AG04450 (cell line): ENCODE measurements at regions not wholly inside any gene's neighbourhood (a gene's known extent, or its start where the extent isn't known, plus 50 kb on each side); places are given as distances from the start of the nearest gene placed in this dataset.

Experiments used
- CTCF ChIA-PET: fragments of 300-600, 350-600 bp; formaldehyde crosslinking; extraction: SDS; loops from one replicate; lab custom pipeline; 2022; ENCODE audit warnings: antibody characterized with exemption, inconsistent platforms; lab: Charles Lee
- POLR2A ChIA-PET: fragments of 350-600 bp; formaldehyde crosslinking; extraction: SDS; loops from one replicate; lab custom pipeline; 2021; ENCODE audit warnings: antibody characterized with exemption, inconsistent platforms; lab: Yijun Ruan, JAX
- DNase-seq: peaks from one replicate; pipeline ENCODE4 v3.0.0-alpha.2; 2011; ENCODE audit warnings: low read depth, low spot score
- H3K27ac ChIP-seq: one replicate; pipeline ENCODE4 v1.5.1; 2012; ENCODE audit warnings: low read depth, low read length, control low read depth
- H3K27me3 ChIP-seq: one replicate; pipeline ENCODE4 v1.6.0; 2012; ENCODE audit warnings: low read length; ENCODE audit not compliant: control insufficient read depth, insufficient read depth
- H3K4me3 ChIP-seq: 2 replicates; pipeline ENCODE4 v1.5.1; 2011; ENCODE audit warnings: mild to moderate bottlenecking, low read depth, low read length, control low read depth
- H3K9me3 ChIP-seq: 2 replicates; pipeline ENCODE4 v1.5.1; 2012; ENCODE audit warnings: low read length; ENCODE audit not compliant: control insufficient read depth, insufficient read depth
- CTCF ChIP-seq: IDR thresholded peaks from 2 replicates; pipeline ENCODE4 v1.5.1; 2011; ENCODE audit warnings: low read depth, low read length, control low read depth, inconsistent platforms

- H3K27ac ChIP-seq: no peak overlapping the region
- H3K27me3 ChIP-seq: no peaks in the 10 kb centered on the region
- CTCF ChIA-PET: no interaction called here
- no peaks in the 10 kb centered on the region for H3K9me3 ChIP-seq
- POLR2A ChIA-PET: no interaction called here
- TF ChIP-seq CTCF: no peak
- no peak overlapping the region for H3K4me3 ChIP-seq
- no peak for DNase-seq
These were observed 300.4 kb upstream of the FANCL start for GRCh38 chr2:58541511-58541910.

- H3K27ac ChIP-seq: no peak overlapping the region
- no peaks in the 10 kb centered on the region for H3K27me3 ChIP-seq
- ChIA-PET POLR2A (no interaction called here), CTCF (no interaction called here)
- H3K9me3 ChIP-seq: no peaks in the 10 kb centered on the region
- TF ChIP-seq CTCF: no peak
- no peak overlapping the region for H3K4me3 ChIP-seq
- DNase-seq: no peak
These were observed 299.6 kb upstream of the FANCL start for GRCh38 chr2:58540681-58541080.

GRCh38 chr2:58539973-58540372 lies 298.8 kb upstream of the FANCL start:
- no peak overlapping the region for H3K4me3 ChIP-seq
- no peak overlapping the region for H3K27ac ChIP-seq
- CTCF ChIA-PET: no interaction called here
- no peak for DNase-seq
- no peaks in the 10 kb centered on the region for H3K27me3 ChIP-seq
- POLR2A ChIA-PET: no interaction called here
- no peak for TF ChIP-seq CTCF
- H3K9me3 ChIP-seq: no peaks in the 10 kb centered on the region

- no peak for DNase-seq
- Histone ChIP-seq H3K27me3 (no peaks in the 10 kb centered on the region), H3K9me3 (no peaks in the 10 kb centered on the region), H3K4me3 (no peak overlapping the region), H3K27ac (no peak overlapping the region)
- no peak for TF ChIP-seq CTCF
- ChIA-PET CTCF (no interaction called here), POLR2A (no interaction called here)
These were observed 294.9 kb upstream of the FANCL start for GRCh38 chr2:58535990-58536389.

- no peak for DNase-seq
- Histone ChIP-seq H3K27ac (no peak overlapping the region), H3K27me3 (no peaks in the 10 kb centered on the region), H3K4me3 (no peak overlapping the region), H3K9me3 (no peaks in the 10 kb centered on the region)
- TF ChIP-seq CTCF: no peak
- ChIA-PET POLR2A (no interaction called here), CTCF (no interaction called here)
These were observed 294.1 kb upstream of the FANCL start for GRCh38 chr2:58535182-58535581.
